Right ventricle myocardium superior (tissue), 1 donor: ENCODE measurements at regions not wholly inside any gene's neighbourhood (a gene's known extent, or its start where the extent isn't known, plus 50 kb on each side); places are given as distances from the start of the nearest gene placed in this dataset.
"Not testable (repeated sequence)": the region's sequence is repeated elsewhere in the genome, so short reads cannot be mapped to it uniquely, and the experiment has no call there.

Source experiments
- ATAC-seq: fragments of 200-7000 bp; cut with Tn5 transposase; one replicate; pipeline ENCODE4 v1.9.1; 2020; ENCODE audit warnings: mild to moderate bottlenecking; ENCODE audit not compliant: poor library complexity
- DNase-seq: peaks from one replicate; pipeline ENCODE4 v3.0.0-alpha.2; 2020
- intact Hi-C: fragments of 100-400 bp; cut with DNase I; formaldehyde crosslinking; loops from one replicate; pipeline ENCODE4 v1.11.2; 2022
- donor health status: DM: no; HTN: yes; CAD: no; lungs with severe emphysema.

DNA sequence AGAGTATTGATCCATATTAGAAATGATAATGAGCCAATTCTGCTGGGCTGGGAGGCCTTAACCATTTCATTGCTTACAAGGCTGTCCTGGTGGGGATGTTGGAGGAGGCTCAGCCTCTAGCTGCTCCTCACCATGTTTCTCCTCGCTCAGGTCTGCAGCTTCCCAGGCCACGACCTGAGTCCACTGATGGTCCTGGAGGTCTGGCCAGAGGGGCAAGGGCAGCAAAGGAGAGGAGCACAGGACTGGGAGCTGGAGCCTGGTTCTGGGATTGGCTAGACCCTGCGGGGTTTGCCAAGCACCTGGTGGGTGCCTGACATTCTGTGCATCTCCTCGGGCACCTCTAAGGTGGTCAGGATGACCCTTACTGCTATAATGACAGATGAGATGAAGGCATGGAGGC lies 92.6 kb downstream of the KIF26A start:
- ATAC-seq (no peak), DNase-seq (no peak)
- intact Hi-C loops = no loop called here

- DNase-seq (no peak), ATAC-seq (no peak)
- intact Hi-C loops = no loop called here
Measured at GRCh38 chr14:104232070-104232484, 93.7 kb downstream of the KIF26A start.

- ATAC-seq, intact Hi-C loops, DNase-seq: not testable (repeated sequence)
Measured at GRCh38 chr14:104234007-104234786, 95.8 kb downstream of the KIF26A start.

DNA sequence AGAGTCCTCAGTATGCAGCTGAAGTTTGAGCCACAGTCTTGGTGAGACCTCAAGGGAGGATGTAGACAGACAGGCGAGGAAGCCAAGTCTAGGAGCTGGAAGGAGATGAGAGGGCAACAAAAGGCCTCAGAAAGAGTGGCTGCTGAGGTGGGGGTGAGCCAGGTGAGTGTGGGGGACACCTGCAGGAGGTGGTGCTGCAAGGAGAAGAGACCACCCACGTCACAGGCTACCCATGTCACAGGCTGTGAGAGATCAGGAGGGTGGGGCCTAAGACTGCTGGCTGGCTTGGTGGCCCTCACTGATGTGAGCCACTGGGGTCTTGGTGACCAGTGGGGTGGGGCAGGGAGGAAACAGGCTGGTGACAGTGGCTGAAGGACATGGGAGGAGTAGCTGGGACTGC lies 97.3 kb downstream of the KIF26A start:
- ATAC-seq (no peak), DNase-seq (no peak)
- intact Hi-C loops = no loop called here

- ATAC-seq = no peak
- DNase-seq = no peak
- intact Hi-C loops = no loop called here
Measured at GRCh38 chr14:104237651-104238423, 99.5 kb downstream of the KIF26A start.

- DNase-seq (no peak), ATAC-seq (no peak)
- intact Hi-C loops = no loop called here
Measured at GRCh38 chr14:104238424-104239184, 100.2 kb downstream of the KIF26A start.

- DNase-seq = no peak
- intact Hi-C loops = no loop called here
- no peak for ATAC-seq
Measured at GRCh38 chr14:104239185-104239775, 100.9 kb downstream of the KIF26A start.

DNA sequence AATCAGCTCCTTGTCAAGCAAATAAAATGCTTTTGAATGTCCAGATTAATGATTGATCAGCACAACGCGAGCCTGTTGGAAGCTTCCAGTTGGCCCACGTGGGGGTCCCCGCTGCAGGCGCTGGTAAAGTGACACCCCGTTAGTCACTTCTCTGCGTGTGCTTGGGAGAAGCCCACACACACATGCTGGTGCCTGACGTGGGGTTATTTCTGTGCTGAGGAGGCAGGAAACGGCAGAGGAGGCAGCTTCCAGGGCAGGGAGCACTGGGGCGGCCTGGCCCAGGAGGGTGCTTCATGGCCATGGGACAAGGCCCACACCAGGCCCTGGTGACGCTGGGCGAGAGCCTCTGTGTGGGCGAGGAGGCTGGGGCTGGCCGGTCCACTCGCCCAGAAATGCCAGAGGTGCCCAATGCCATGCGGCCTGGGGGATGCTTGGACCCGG lies 101.5 kb downstream of the KIF26A start:
- no peak for ATAC-seq
- no peak for DNase-seq

GRCh38 chr14:104240434-104241157 lies 102.2 kb downstream of the KIF26A start:
- intact Hi-C loops = no loop called here
- no peak for DNase-seq
- ATAC-seq = no peak

More for the DNA sequence above, 101.5 kb downstream of the KIF26A start:
- intact Hi-C loops = no loop called here

- no peak for ATAC-seq
- DNase-seq = no peak
- intact Hi-C loops = no loop called here
Measured at GRCh38 chr14:104243200-104243599, 104.8 kb downstream of the KIF26A start.

DNA sequence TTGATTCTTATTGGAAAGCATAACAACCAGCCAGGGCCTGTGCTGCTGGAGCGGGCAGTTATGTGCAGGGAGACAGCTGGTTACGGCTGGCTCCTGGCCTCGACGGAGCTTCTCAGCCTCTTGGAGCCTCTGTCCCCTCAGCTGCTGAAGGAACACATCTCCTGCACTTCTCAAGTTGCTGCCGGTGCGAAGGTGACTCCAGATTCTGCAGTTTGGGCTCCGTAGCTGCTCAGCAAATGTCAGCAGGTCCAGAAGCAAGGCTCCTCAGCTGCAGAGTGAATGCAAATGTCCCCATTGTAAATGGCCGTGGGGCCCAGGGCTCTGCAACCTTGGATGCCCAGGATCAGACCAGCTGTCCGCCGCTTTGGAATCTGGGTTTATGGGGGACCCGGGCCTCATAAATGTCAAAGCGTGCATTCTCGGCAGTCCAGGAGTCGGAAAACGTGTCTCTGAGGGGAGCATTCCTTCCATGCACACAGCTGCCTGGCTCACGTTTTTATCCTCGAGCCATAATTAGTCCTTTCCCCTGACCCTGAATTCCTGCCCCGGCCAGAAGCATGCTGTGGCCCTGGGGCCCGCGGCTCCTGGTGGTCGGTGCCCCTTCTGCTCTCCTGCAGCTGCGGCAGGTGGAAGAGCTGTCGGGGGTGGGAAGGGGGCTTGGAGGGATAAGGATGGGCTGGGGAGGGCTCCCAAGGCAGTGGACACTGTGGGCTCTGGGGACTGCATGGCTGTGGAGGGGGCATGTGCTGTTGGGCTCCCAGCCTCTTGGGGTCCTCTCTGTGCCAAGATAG lies 106.0 kb downstream of the KIF26A start:
- ATAC-seq = no peak
- no peak for DNase-seq
- intact Hi-C loops = no loop called here

DNA sequence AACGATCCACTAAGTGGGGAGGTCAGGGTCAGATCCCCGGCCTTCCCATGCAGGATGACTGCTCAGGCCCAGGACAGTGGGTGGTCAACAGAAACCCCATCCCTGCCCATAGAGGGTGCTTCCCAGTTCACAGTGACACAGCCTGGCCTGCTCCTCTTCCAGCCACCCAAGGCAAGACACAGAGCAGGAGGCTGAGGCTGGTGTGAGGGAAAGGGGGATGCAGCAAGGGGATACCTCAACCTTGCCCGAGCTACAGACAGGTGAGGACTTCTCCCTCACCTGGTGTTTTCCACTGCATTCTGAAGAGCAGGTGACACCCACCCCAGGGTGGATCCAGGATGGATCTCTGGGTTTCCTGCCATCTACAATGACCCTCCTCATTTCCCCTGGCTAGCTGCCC lies 106.7 kb downstream of the KIF26A start:
- intact Hi-C loops = no loop called here
- no peak for DNase-seq
- ATAC-seq = no peak

- intact Hi-C loops = no loop called here
- DNase-seq (no peak), ATAC-seq (no peak)
Measured at GRCh38 chr14:104245723-104246122, 107.3 kb downstream of the KIF26A start.

DNA sequence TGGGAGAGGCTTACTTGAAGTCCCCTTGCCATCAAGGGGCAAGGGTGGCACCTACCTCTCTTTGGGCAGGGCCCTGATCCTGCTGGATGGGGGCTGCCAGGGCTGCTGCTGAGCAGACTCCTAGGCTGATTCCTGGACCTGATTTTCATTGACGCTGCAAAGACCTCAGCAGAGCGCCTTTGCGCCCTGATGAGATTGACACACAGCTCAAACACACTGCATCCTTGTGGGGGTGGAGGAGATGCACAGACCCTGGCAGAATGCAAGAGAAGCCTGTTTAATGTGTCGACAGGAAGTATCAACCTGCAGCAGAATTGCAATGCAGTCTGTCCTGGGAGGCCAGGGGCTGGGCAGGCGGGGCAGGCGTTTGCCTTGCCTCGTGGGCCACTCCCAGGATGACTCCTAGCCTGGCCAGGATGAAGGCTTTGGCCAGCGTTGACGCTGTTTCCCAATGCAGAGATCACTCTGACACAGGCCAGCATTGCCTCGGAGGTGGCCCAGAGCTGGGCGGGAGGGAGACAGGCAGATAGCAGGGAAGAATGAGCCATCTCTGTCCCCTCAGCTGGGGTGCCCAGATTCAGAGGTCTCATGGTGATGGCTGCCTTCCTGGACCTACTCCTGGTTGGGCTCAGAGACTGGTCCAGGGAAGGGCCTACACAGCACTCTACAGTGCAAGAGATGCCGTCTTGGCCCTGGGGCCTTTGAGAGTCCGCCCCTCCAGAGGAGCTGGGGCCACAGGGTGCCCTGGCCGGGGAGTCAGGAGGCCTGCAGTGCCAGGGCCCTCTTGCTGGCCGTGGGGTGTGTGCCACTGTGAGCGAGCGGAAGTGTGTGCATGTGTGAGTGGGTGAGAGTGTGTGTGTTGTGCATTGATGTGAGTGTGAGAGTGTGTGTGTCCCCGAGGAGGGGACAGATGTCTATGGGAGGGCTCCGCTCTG lies 108.3 kb downstream of the KIF26A start:
- ATAC-seq (no peak), DNase-seq (no peak)
- intact Hi-C loops = no loop called here

GRCh38 chr14:104247336-104248202 lies 109.2 kb downstream of the KIF26A start:
- intact Hi-C loops = no loop called here
- DNase-seq = no peak
- ATAC-seq = no peak
